DOHH2 (cell line): ENCODE measurements at regions not wholly inside any gene's neighbourhood (a gene's known extent, or its start where the extent isn't known, plus 50 kb on each side); places are given as distances from the start of the nearest gene placed in this dataset.

Experiments used
- CTCF ChIP-seq: fragments of 200-600 bp; sonication (generic); IDR thresholded peaks from one replicate; pipeline ENCODE4 v1.5.1; 2014; ENCODE audit warnings: antibody characterized with exemption, mild to moderate bottlenecking, low read depth, low read length; ENCODE audit not compliant: poor library complexity, severe bottlenecking
- EZH2phosphoT487 ChIP-seq: fragments of 200-600 bp; sonication (generic); IDR thresholded peaks from 2 replicates; pipeline ENCODE4 v1.6.1; 2017; ENCODE audit warnings: borderline replicate concordance, mild to moderate bottlenecking, antibody characterized with exemption, low read length, moderate library complexity, mixed read lengths

- no peak for TF ChIP-seq CTCF
- no peak for TF ChIP-seq EZH2phosphoT487
These were observed 70.4 kb downstream of the MRPL57 start for GRCh38 chr13:21246761-21247452.
